HL-60 (cell line): ENCODE measurements at regions not wholly inside any gene's neighbourhood (a gene's known extent, or its start where the extent isn't known, plus 50 kb on each side); places are given as distances from the start of the nearest gene placed in this dataset.
"Not testable (repeated sequence)": the region's sequence is repeated elsewhere in the genome, so short reads cannot be mapped to it uniquely, and the experiment has no call there.

Experiments used
- DNase-seq, 2 experiments: peaks; one replicate each; pipeline ENCODE4 v3.0.0-alpha.2; 2010 to 2020; ENCODE audit warnings: low read depth in 1 of 2, low spot score in 1 of 2
- H3K27ac ChIP-seq: fragments of 250-450 bp; sonication (Bioruptor Pico); replicated peaks from 2 replicates; pipeline ENCODE4 v1.5.1; 2020; ENCODE audit warnings: mild to moderate bottlenecking, moderate library complexity
- H3K27me3 ChIP-seq: fragments of 250-450 bp; sonication (Bioruptor Pico); 2 replicates; pipeline ENCODE4 v1.5.1; 2021; ENCODE audit warnings: mild to moderate bottlenecking, moderate library complexity; ENCODE audit not compliant: insufficient read depth, poor library complexity, severe bottlenecking
- H3K4me3 ChIP-seq: replicated peaks from 2 replicates; pipeline ENCODE4 v1.5.1; 2011; ENCODE audit warnings: mild to moderate bottlenecking, control low read depth, low read length; ENCODE audit not compliant: insufficient read depth
- GABPA ChIP-seq: IDR thresholded peaks from 2 replicates; pipeline ENCODE4 v1.6.1; 2012; ENCODE audit warnings: low read depth
- POLR2AphosphoS5 ChIP-seq: IDR thresholded peaks from 2 replicates; pipeline ENCODE4 v1.6.1; 2012; ENCODE audit warnings: low read depth
- REST ChIP-seq: IDR thresholded peaks from 2 replicates; pipeline ENCODE4 v1.6.1; 2012; ENCODE audit warnings: low read depth; ENCODE audit not compliant: insufficient replicate concordance
- SPI1 ChIP-seq: IDR thresholded peaks from 2 replicates; pipeline ENCODE4 v1.6.1; 2012; ENCODE audit warnings: low read depth, mild to moderate bottlenecking, borderline replicate concordance
- TF ChIP-seq, protein P1 (sequence below): IDR thresholded peaks from one replicate; pipeline ENCODE4 v1.5.1; 2011; ENCODE audit warnings: low read length, control low read depth, inconsistent platforms; ENCODE audit not compliant: insufficient read depth

DNA sequence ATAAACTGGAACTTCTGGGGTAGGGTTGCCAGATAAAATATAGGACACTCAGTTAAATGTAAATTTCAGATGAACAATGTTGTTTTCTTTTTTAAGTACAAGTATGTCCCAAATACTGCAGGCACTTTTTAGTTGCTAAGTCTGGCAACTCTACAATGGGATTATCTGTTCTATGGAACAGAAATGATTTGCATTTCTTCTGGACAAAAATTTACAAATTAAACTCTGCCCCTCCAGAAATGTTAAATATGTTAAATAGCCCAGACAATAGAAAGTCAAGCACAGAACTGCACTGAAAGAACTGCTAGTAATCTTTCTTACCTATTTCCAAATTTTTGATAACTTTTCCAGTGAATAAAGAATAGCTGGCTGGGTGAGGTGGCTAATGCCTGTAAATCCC is 140.1 kb upstream of the DDX53 start:
- DNase-seq, result no peak
- no peak overlapping the region for H3K4me3 ChIP-seq
- no peak overlapping the region for H3K27ac ChIP-seq
- TF ChIP-seq REST (no peak), POLR2AphosphoS5 (no peak), GABPA (no peak), SPI1 (no peak)
- TF ChIP-seq, protein P1, sequence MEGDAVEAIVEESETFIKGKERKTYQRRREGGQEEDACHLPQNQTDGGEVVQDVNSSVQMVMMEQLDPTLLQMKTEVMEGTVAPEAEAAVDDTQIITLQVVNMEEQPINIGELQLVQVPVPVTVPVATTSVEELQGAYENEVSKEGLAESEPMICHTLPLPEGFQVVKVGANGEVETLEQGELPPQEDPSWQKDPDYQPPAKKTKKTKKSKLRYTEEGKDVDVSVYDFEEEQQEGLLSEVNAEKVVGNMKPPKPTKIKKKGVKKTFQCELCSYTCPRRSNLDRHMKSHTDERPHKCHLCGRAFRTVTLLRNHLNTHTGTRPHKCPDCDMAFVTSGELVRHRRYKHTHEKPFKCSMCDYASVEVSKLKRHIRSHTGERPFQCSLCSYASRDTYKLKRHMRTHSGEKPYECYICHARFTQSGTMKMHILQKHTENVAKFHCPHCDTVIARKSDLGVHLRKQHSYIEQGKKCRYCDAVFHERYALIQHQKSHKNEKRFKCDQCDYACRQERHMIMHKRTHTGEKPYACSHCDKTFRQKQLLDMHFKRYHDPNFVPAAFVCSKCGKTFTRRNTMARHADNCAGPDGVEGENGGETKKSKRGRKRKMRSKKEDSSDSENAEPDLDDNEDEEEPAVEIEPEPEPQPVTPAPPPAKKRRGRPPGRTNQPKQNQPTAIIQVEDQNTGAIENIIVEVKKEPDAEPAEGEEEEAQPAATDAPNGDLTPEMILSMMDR, result no peak
- no peaks in the 10 kb centered on the region for H3K27me3 ChIP-seq

GRCh38 chrX:22866801-22867200 is 133.0 kb upstream of the DDX53 start:
- not testable (repeated sequence) for H3K4me3 ChIP-seq, H3K27ac ChIP-seq, H3K27me3 ChIP-seq, DNase-seq

- no peak for TF ChIP-seq GABPA
- Histone ChIP-seq H3K4me3 (no peak overlapping the region), H3K27me3 (no peaks in the 10 kb centered on the region), H3K27ac (no peak overlapping the region)
- DNase-seq, result no peak
These were observed 117.2 kb upstream of the DDX53 start for GRCh38 chrX:22882543-22882942.

DNA sequence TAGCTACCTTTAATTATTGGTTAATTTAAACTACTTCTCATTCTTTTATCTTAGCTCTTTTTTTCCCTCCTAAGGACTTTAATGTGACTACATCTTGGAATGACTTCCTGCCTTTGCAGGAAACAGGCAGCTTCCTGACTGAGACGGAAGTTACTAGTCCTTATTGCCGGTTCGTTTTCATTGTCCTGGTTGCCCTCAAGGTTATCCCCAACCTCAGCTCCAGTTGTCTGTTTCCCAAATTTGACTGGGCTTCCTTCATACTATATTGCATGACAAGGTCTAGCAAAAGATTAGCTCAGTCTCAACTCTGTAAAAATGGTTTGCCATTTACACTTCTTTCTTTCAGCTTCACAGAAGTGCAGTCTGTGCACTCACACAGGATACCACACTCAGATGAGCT is 109.9 kb upstream of the DDX53 start:
- no peak overlapping the region for H3K27ac ChIP-seq
- no peak overlapping the region for H3K4me3 ChIP-seq
- no peak for DNase-seq
- no peaks in the 10 kb centered on the region for H3K27me3 ChIP-seq
- TF ChIP-seq, protein P1, result no peak

DNA sequence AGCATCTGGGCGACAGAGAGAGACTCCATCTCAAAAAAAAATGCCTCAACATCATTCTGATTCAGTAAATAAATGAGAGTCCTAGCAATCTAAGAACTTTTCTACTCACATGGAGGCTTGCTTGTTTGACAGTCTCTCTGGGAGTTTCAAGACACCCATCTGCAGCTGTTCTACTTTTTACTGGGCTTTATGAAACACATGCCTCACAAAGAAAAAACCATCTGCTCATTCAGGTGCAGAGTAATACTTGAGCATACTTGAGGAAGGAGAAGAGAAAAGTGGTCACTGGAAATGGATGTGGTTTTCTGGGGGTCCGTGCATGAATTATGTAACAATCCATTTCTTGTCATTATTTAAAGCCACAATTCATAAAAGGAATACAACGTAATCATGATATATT is 87.1 kb upstream of the DDX53 start:
- no peak overlapping the region for H3K27ac ChIP-seq
- no peak overlapping the region for H3K4me3 ChIP-seq

More for the DNA sequence above, 87.1 kb upstream of the DDX53 start:
- TF ChIP-seq SPI1 (no peak), GABPA (no peak), POLR2AphosphoS5 (no peak), REST (no peak)
- TF ChIP-seq, protein P1, result no peak
- H3K27me3 ChIP-seq, result no peaks in the 10 kb centered on the region
- no peak for DNase-seq
